T-helper 2 cell treated with Interferon-gamma antibody and Interleukin-4, amounts not matched to agents 100 ng/mL and 5 ng/mL, for 36 hours (primary cell): ENCODE measurements at regions not wholly inside any gene's neighbourhood (a gene's known extent, or its start where the extent isn't known, plus 50 kb on each side); places are given as distances from the start of the nearest gene placed in this dataset.

ENCODE experiments used
- intact Hi-C: fragments of 100-400 bp; cut with micrococcal nuclease; formaldehyde crosslinking; loops from one replicate; pipeline ENCODE4 v1.15.1; 2023

DNA sequence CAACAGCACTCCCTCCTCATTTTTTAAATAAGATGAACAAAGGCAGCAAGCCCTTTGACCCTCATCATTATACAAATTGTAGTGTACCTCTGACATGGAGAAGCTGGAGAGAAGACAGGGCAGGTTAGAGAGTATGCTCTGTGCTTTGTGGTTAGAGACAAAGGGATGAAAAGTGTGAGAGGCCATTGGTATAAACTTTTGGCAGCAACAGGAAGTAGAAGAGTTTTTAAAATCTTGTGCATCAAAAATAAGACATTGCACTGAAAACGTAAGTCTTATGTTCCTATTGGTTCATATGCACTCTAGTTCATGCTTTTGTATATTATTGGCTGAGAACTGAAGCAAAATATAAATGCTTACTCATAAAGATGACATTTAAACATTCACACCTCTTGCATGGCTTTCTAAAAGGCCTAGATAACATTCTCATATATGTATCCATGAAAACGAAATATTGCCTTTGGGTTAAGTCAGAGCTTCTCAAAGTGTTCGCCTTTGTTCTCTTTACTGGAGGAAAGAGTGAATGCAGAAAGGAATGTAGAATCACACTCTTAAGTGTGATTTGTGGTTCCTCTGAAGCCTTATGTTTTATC, 158.0 kb downstream of the PALM2AKAP2 start:
- intact Hi-C loops, result no loop called here

GRCh38 chr9:109939698-109940342, 159.8 kb downstream of the PALM2AKAP2 start:
- intact Hi-C loops, result no loop called here

- intact Hi-C loops, result no loop called here
These were observed 160.6 kb downstream of the PALM2AKAP2 start for GRCh38 chr9:109940561-109940960.

- intact Hi-C loops, result no loop called here
These were observed 161.8 kb downstream of the PALM2AKAP2 start for GRCh38 chr9:109941771-109942170.

DNA sequence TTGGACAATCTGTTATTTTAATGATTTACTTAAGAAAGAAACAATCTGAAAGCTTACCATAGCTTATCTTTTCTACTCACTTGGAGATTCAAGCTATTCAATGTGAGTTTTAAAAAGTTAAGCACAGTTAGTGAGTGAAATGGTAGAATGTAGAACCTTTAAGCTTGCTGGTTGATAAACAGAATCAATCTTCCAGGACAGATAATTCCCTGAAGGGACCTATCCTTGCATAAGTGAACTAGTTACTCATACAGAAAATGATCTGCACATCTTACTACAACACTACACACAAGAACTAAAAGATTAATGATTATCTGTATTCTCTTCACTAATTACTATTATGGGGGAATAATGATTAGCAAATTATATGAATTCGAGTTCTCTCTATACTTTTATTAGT, 165.6 kb downstream of the PALM2AKAP2 start:
- intact Hi-C loops, result no loop called here

DNA sequence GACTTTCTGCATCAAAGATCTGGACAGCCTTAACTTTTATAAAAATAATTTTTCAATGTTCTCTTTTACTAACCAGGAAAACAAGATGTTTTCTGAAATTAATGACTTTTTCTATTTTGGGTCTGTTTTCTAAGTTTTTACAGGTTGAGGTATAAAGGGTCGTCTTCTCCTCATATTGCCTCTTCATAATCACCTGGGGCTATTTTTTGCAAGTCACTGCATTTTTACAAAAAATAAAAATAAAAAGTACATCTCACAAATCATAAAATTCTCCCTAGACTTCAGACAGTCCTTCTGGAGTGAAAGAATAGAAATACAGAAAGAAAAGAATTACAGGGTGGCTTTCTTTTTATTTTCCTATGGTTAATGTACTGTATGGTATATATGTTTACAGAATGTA, 168.5 kb downstream of the PALM2AKAP2 start:
- intact Hi-C loops, result no loop called here

DNA sequence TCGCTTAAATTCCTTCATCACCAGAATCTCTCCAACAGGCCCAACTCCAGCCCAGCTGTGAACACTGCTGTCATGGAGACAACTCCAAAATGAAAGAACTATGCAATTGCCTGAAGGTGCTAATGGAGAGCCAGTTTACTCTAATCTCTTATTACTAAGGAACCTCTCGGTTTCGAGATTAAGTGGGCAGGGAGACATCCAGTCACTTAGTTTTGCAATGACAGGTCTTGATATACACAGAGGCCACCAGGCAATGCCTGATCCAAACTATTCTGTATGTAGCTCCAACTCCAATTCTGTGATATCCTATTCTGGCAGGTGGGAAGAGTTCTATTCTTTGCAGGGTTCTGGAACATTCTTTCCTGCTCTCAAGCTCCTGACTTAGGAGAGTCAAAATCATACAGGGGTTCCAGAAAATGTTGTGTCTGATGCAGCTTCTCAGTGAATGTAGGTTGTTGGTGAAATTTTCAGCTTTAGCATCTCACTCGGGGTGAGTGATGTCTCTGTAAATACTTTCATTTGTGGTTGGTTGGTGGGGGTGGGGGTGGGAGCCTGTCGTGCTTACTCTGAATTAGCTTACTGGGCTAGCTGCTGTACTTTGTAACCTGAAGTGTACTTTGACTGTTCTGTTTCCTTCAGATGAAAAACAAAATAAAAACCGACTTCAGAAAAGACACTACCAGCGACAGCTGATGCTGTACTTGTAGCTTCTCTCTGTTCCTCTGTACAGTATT, 170.9 kb downstream of the PALM2AKAP2 start:
- intact Hi-C loops, result loop anchor here (1.0 to 5.0 kb wide), 6 partner anchors 16 to 196 kb away; no protein-coding TSS in a partner anchor

DNA sequence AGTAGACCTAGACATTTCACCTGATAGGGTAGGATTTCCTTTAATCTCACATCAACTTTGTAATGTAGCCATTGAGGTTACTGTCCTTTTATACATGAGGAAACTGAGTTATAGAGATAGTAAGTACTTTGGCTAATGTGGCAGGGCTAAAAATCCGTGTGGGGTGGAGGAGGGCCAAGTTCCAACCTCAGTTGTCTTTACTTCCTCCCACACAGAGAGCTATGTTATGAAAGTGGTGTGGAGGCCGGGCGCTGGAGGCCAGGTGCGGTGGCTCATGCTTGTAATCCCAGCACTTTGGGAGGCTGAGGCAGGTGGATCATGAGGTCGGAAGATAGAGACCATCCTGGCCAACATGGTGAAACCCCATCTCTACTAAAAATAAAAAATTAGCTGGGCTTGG, 173.3 kb downstream of the PALM2AKAP2 start:
- intact Hi-C loops, result loop anchor here (5.0 kb wide), 2 partner anchors 54 to 194 kb away; no protein-coding TSS in a partner anchor

DNA sequence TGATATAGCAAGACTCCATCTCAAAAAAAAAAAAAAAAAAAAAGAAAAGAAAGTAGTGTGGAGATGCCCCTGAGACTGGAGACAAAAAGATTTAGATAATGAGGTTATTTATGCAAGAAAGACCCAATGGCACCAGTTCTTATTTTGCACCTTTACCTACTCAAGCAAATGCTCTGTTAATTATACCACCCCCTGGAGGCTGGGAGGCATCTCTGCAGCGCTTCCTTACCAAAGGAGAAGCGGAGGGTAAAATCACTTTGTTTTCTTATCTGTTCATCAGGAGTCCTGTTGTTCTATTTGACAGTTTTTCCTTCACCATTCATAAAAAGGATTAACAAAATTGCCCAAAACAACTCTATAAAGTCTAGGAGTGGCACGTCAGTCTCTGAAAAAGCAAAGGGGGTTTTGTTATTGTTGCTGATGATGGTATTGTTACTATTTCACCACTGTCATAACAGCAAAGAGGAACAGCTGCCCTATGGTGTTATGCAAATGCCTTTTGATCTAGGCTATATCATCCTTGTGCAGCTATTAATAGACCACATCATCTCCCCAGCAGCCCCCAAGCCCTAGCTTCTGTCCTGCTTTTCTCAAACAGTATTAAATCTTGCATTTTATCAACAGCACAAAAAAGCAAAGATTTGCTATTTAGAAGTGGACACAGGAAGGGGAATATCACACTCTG, 174.0 kb downstream of the PALM2AKAP2 start:
- intact Hi-C loops, result loop anchor here (5.0 kb wide), 2 partner anchors 53 to 193 kb away; no protein-coding TSS in a partner anchor

DNA sequence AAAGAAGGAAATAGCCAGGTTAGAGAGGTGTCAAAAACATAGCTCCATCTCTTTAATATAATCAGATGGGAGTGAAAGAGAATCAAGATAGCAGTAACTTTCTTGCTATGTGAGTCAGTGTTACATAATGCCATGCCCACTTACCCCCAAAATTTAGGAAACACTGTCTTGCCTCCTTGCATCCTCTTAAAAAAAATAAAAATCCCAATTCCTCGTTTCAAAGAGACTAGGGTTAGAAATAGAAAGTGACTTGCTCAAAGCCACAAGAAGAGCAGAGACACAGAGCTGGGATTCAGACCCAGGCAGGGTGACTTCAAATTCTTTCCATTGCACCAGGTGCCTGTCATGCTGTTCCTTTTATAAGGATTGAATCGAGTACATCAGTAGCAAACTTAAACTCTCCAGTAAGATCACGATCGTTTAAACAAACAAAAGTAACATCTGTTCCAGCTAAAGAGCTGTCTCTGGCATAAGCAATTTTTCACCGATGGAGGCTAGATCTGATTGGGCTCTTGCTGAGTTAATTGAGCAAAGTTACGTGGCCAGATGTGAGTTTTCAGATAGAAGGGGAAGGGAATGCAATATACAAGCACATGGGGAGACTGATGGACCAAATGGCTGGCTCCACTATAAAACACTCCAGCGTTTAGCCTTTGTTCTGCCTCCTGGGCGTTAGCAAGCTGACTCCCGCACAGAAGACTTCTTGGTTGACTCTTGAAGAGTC, 176.9 kb downstream of the PALM2AKAP2 start:
- intact Hi-C loops, result no loop called here

DNA sequence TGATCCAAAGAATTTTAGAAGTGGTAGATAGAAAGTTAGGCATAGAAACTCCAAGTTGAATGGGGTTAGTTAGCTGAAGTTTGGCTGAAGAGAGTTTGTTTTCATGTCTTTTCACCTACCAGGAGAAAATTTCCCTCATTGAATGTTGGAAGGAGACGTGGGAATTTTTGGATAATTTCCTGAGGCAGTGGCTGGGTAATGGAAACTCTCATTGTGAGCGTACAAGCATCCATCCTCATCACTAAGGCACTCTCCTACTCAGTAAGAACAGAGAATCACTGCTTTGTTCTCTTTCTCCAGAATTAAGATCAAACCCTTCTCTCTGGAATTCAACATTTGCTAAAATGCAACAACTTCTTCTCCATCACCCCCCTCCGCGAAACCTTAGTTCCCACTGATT, 179.7 kb downstream of the PALM2AKAP2 start:
- intact Hi-C loops, result no loop called here

DNA sequence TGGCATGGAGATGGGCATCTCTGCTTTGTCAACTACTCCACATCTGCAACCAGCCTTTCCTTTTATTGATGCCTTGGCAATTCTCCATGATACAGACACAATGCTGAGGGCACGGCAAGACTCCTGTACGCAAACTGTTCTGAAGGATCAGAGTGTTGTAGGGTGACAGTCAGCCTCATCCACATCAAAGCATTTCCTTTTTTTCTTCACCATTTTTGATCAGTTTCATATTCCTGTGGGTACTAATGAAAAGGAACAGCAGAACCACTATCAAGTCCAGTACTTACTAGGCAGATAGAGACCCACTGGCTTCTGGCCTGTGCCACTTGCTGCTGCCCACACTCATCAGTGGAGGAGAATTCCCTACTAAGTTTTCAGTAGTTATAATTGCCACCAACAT, 181.6 kb downstream of the PALM2AKAP2 start:
- intact Hi-C loops, result no loop called here

DNA sequence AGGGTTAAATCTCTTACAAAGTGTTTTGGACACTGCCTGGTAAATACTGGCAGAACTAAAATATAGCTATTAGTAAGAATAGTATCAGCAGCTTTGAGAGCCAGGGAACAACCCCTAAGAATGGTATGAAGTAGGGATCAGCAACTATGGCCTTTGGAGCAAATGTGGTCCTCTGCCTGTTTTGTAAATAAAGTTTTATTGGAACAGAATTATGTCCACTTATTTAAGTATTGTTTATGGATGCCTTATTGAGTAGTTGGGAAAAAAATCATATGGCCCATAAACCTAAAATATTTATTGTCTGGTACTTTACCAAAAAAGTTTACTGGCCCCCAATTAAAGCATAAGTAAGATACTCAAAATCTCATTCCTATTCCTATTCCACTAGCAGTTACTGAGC, 182.2 kb downstream of the PALM2AKAP2 start:
- intact Hi-C loops, result no loop called here

- intact Hi-C loops, result no loop called here
These were observed 183.1 kb downstream of the PALM2AKAP2 start for GRCh38 chr9:109963079-109963478.

- intact Hi-C loops, result no loop called here
These were observed 186.8 kb downstream of the PALM2AKAP2 start for GRCh38 chr9:109966643-109967368.

DNA sequence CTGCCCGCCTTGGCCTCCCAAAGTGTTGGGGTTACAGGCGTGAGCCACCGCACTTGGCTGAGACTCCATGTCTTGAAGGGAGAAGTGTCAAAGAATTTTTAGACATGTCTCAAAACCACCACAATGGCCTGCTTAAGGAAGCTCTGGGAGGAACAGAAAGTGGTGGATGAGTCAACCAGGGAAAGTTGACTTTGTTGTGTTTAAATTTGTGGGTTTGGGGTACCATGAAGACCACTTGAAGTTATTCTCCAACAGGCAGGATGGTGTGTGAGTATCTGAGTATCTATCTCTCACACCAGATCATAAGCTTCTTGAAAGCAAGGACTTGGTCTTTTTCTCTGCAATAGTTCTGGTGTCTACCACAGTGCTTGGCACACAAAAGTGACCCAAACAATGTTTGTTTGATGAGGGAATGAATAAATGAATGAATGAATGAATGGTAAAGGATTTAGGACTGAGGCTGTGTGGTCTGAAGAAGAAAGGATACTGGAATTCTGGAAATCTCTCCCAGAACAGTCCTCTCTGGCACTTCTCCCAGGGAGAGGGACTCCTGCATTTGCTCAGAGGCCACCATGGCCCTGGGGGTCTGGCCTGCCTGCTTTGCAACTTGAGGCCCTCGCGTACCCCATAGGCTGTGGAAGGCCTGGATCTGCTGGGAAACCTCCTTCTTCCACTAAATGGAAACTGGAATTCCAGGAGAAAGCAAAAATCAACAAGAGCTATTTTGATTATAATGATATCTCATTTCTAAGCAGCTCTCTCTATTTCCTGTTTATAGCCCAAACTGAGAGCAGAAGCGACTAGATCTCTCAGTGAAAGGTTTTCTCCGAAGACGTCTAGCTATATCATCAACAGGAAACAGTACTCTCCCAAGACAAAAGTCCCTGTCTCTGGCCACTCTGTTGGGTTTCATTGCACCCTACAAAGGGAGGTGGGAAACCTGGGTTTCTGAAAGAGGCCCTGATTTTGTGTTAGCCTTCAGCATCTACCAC, 187.9 kb downstream of the PALM2AKAP2 start:
- intact Hi-C loops, result loop anchor here (1.0 kb wide), 2 partner anchors 17 to 50 kb away; no protein-coding TSS in a partner anchor

DNA sequence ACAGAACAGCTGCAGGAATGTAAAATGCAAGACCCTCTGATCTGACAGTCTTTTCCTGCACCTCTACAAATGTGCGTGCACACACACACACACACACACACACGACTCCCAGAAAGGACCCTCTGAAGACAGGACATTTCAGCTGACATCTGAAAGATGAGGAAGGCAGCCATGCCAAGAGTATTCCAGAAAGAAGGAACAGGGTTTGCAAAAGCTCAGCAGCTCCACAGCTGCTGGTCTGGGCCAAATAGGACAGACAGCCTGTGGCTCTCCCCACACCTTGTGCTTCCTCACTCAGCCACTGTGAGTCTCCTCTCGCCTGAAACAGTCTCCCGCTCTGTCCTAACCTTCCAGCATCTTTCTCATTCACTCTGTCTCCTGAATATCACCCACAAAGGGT, 189.0 kb downstream of the PALM2AKAP2 start:
- intact Hi-C loops, result no loop called here

- intact Hi-C loops, result no loop called here
These were observed 189.7 kb downstream of the PALM2AKAP2 start for GRCh38 chr9:109969573-109970237.

- intact Hi-C loops, result no loop called here
These were observed 191.2 kb downstream of the PALM2AKAP2 start for GRCh38 chr9:109971226-109971625.
